HEK293T (cell line): ENCODE measurements at regions not wholly inside any gene's neighbourhood (a gene's known extent, or its start where the extent isn't known, plus 50 kb on each side); places are given as distances from the start of the nearest gene placed in this dataset.

ENCODE experiments used
- CTCF ChIA-PET: fragments of 350-600 bp; formaldehyde crosslinking; extraction: SDS; loops from one replicate; lab custom pipeline; 2021; ENCODE audit warnings: antibody characterized with exemption, inconsistent platforms; lab: Yijun Ruan, JAX
- POLR2A ChIA-PET: fragments of 350-600 bp; formaldehyde crosslinking; extraction: SDS; loops from one replicate; lab custom pipeline; 2020; ENCODE audit warnings: antibody characterized with exemption, inconsistent platforms; lab: Yijun Ruan, JAX
- DNase-seq: peaks from one replicate; pipeline ENCODE4 v3.0.0; 2012; ENCODE audit warnings: mixed read lengths; ENCODE audit errors: extremely low spot score
- ARNT ChIP-seq: fragments of 450-650 bp; IDR thresholded peaks from 2 replicates; pipeline ENCODE4 v1.6.1; 2017; ENCODE audit warnings: mild to moderate bottlenecking
- BHLHE40 ChIP-seq: fragments of 450-650 bp; IDR thresholded peaks from 2 replicates; pipeline ENCODE4 v1.6.1; 2016; ENCODE audit warnings: mild to moderate bottlenecking, moderate library complexity, borderline replicate concordance
- CTBP1 ChIP-seq: fragments of 450-650 bp; IDR thresholded peaks from 2 replicates; pipeline ENCODE4 v1.6.1; 2016; ENCODE audit warnings: borderline replicate concordance
- ELF4 ChIP-seq: fragments of 450-650 bp; IDR thresholded peaks from 2 replicates; pipeline ENCODE4 v1.6.1; 2017; ENCODE audit warnings: antibody characterized with exemption
- FOXA1 ChIP-seq: fragments of 450-650 bp; IDR thresholded peaks from 2 replicates; pipeline ENCODE4 v1.6.1; 2016; ENCODE audit warnings: mild to moderate bottlenecking
- FOXK2 ChIP-seq: fragments of 450-650 bp; IDR thresholded peaks from 2 replicates; pipeline ENCODE4 v1.6.1; 2016; ENCODE audit warnings: mild to moderate bottlenecking
- FOXM1 ChIP-seq: fragments of 450-650 bp; IDR thresholded peaks from 2 replicates; pipeline ENCODE4 v1.6.1; 2017; ENCODE audit warnings: mild to moderate bottlenecking, borderline replicate concordance
- HDGF ChIP-seq: fragments of 450-650 bp; IDR thresholded peaks from 2 replicates; pipeline ENCODE4 v1.6.1; 2017; ENCODE audit warnings: antibody characterized with exemption, borderline replicate concordance
- L3MBTL2 ChIP-seq: fragments of 450-650 bp; conservative IDR thresholded peaks from 2 replicates; pipeline ENCODE4 v1.6.1; 2016; ENCODE audit warnings: mild to moderate bottlenecking
- LEF1 ChIP-seq: fragments of 450-650 bp; IDR thresholded peaks from 2 replicates; pipeline ENCODE4 v1.6.1; 2017; ENCODE audit warnings: mild to moderate bottlenecking, borderline replicate concordance
- NFRKB ChIP-seq: fragments of 450-650 bp; IDR thresholded peaks from 2 replicates; pipeline ENCODE4 v1.6.1; 2016; ENCODE audit warnings: mild to moderate bottlenecking, moderate library complexity
- PKNOX1 ChIP-seq: fragments of 450-650 bp; IDR thresholded peaks from 2 replicates; pipeline ENCODE4 v1.6.1; 2016
- SP1 ChIP-seq: fragments of 450-650 bp; IDR thresholded peaks from 2 replicates; pipeline ENCODE4 v1.6.1; 2017
- SUZ12 ChIP-seq: fragments of 450-650 bp; IDR thresholded peaks from 2 replicates; pipeline ENCODE4 v1.6.1; 2016; ENCODE audit warnings: mild to moderate bottlenecking
- TARDBP ChIP-seq: fragments of 450-650 bp; IDR thresholded peaks from 2 replicates; pipeline ENCODE4 v1.6.1; 2016
- ZNF384 ChIP-seq: fragments of 450-650 bp; IDR thresholded peaks from 2 replicates; pipeline ENCODE4 v1.6.1; 2016

- no peak for TF ChIP-seq FOXM1
- TF ChIP-seq CTBP1, result no peak
- TF ChIP-seq PKNOX1, result no peak
- no peak for TF ChIP-seq HDGF
- TF ChIP-seq BHLHE40, result no peak
- no peak for TF ChIP-seq ZNF384
- no peak for TF ChIP-seq ARNT
- POLR2A ChIA-PET, result no interaction called here
- CTCF ChIA-PET, result no interaction called here
- DNase-seq, result no peak
These were observed 143.3 kb downstream of the IRS1 start for GRCh38 chr2:226656367-226656766.

GRCh38 chr2:226655871-226656270 lies 143.7 kb downstream of the IRS1 start:
- no peak for DNase-seq
- ChIA-PET POLR2A (no interaction called here), CTCF (no interaction called here)
- TF ChIP-seq ZNF384 (no peak), TARDBP (no peak), FOXA1 (no peak), SP1 (no peak), ELF4 (no peak), BHLHE40 (no peak), FOXK2 (no peak), LEF1 (no peak), L3MBTL2 (no peak), FOXM1 (no peak), ARNT (no peak), CTBP1 (no peak), HDGF (no peak), PKNOX1 (no peak), SUZ12 (no peak), NFRKB (no peak)

- ChIA-PET CTCF (no interaction called here), POLR2A (no interaction called here)
- TF ChIP-seq LEF1 (no peak), BHLHE40 (no peak), FOXK2 (no peak), FOXM1 (no peak), SP1 (no peak), ELF4 (no peak), ZNF384 (no peak), SUZ12 (no peak), FOXA1 (no peak), TARDBP (no peak), ARNT (no peak), CTBP1 (no peak), NFRKB (no peak), HDGF (no peak), PKNOX1 (no peak), L3MBTL2 (no peak)
- DNase-seq, result no peak
These were observed 146.4 kb downstream of the IRS1 start for GRCh38 chr2:226652983-226653765.

GRCh38 chr2:226652369-226652768 lies 147.3 kb downstream of the IRS1 start:
- TF ChIP-seq SP1, result no peak
- no peak for TF ChIP-seq FOXK2
- no peak for TF ChIP-seq CTBP1
- no peak for TF ChIP-seq LEF1
- no peak for TF ChIP-seq HDGF
- no peak for TF ChIP-seq SUZ12
- no peak for TF ChIP-seq L3MBTL2
- no peak for TF ChIP-seq ELF4
- TF ChIP-seq FOXM1, result no peak
- TF ChIP-seq FOXA1, result no peak
- TF ChIP-seq ARNT, result no peak
- no peak for DNase-seq
- POLR2A ChIA-PET, result no interaction called here
- CTCF ChIA-PET, result no interaction called here

DNA sequence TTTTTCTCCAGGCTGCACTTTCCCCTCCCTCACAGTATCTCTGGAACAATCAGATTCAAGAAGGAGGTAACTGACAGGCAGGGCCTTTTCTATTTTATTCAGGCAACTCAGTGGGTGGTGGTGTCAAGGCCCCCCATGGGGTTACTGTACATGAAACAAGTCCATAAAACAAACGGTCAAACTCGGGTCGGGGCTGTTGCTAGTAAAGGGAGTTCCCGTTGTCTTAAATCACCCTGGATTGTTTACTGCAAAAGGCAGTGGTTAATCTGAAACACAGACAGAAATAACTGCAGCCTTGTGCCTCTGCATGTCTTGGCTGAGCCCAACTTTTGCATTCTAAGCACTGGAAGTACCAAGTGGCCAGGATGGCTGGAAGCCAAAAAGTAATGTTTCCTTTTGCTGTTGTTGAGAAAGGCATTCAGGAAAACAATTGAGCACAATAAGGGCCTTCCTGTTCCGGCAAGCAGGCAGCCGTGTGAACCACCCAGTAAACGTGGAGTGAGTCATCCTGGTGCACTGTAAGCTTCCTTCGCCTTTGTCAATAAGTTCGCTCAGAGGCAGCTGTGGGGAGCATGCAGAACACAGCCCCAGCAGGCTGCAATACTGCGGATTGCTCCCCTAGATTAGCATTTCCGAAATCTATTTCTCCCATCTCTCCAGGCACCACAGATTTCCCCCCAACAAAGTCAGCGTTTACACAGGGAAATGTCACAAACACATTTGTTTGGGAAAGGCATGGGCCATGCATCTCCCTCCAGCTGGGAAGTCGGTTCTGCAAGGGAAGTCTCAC lies 149.6 kb downstream of the IRS1 start:
- POLR2A ChIA-PET, result no interaction called here

More for the DNA sequence above, 149.6 kb downstream of the IRS1 start:
- TF ChIP-seq BHLHE40 (no peak), SP1 (no peak), L3MBTL2 (peak; percentile 16; the same call in 1 of the 2 replicates), PKNOX1 (peak; percentile 85)
- CTCF ChIA-PET, result interaction anchor here (0.5 kb wide), 1 partner anchor 151 kb away, joined by 4 read pairs; no protein-coding TSS in a partner anchor
- DNase-seq, result peak; percentile 23
